Activated CD4-positive, alpha-beta memory T cell treated with anti-CD3 and anti-CD28 coated beads, Interleukin-2, amount 10 ng/mL, durations not matched to agents 7 days and 5 days (primary cell): ENCODE measurements at regions not wholly inside any gene's neighbourhood (a gene's known extent, or its start where the extent isn't known, plus 50 kb on each side); places are given as distances from the start of the nearest gene placed in this dataset.

Source experiments
- CTCF ChIA-PET: fragments of 350-600 bp; sonication (Branson Sonifier 250); formaldehyde crosslinking; loops from one replicate; lab custom pipeline; 2021; ENCODE audit warnings: antibody characterized with exemption, inconsistent platforms; lab: Charles Lee
- POLR2A ChIA-PET: fragments of 350-600 bp; sonication (Branson Sonifier 250); formaldehyde crosslinking; loops from one replicate; lab custom pipeline; 2021; ENCODE audit warnings: antibody characterized with exemption; lab: Charles Lee
- DNase-seq: peaks from one replicate; pipeline ENCODE4 v3.0.0-alpha.2; 2020
- H3K27ac Mint-ChIP-seq: one replicate; pipeline ENCODE4 v1.8.0; 2021; ENCODE audit warnings: mild to moderate bottlenecking, mixed read lengths
- H3K27me3 Mint-ChIP-seq: one replicate; pipeline ENCODE4 v1.8.0; 2021; ENCODE audit warnings: mixed read lengths
- H3K36me3 Mint-ChIP-seq: one replicate; pipeline ENCODE4 v1.8.0; 2021; ENCODE audit warnings: low read depth, mixed read lengths
- H3K4me1 Mint-ChIP-seq: one replicate; pipeline ENCODE4 v1.8.0; 2021; ENCODE audit warnings: mixed read lengths
- H3K4me3 Mint-ChIP-seq: one replicate; pipeline ENCODE4 v1.8.0; 2021; ENCODE audit warnings: mild to moderate bottlenecking, mixed read lengths
- H3K9me3 Mint-ChIP-seq: one replicate; pipeline ENCODE4 v1.8.0; 2021; ENCODE audit warnings: mixed read lengths

GRCh38 chr3:105187344-105187743 is 179.4 kb upstream of the ALCAM start:
- no peak overlapping the region for H3K27ac Mint-ChIP-seq
- DNase-seq, result no peak
- no peaks in the 10 kb centered on the region for H3K36me3 Mint-ChIP-seq
- H3K27me3 Mint-ChIP-seq, result no peaks in the 10 kb centered on the region
- no peaks in the 10 kb centered on the region for H3K4me1 Mint-ChIP-seq
- CTCF ChIA-PET, result no interaction called here
- no peaks in the 10 kb centered on the region for H3K9me3 Mint-ChIP-seq
- POLR2A ChIA-PET, result no interaction called here
- H3K4me3 Mint-ChIP-seq, result no peak overlapping the region

- ChIA-PET POLR2A (no interaction called here), CTCF (no interaction called here)
- Mint-ChIP-seq H3K4me3 (no peak overlapping the region), H3K9me3 (peaks cover 3% of the 10 kb centered on the region), H3K27ac (no peak overlapping the region), H3K36me3 (no peaks in the 10 kb centered on the region), H3K4me1 (no peaks in the 10 kb centered on the region), H3K27me3 (no peaks in the 10 kb centered on the region)
- no peak for DNase-seq
Measured at GRCh38 chr3:105195260-105195659, 171.4 kb upstream of the ALCAM start.

GRCh38 chr3:105197863-105198262 is 168.8 kb upstream of the ALCAM start:
- Mint-ChIP-seq H3K36me3 (no peaks in the 10 kb centered on the region), H3K27me3 (no peaks in the 10 kb centered on the region), H3K27ac (no peak overlapping the region), H3K4me1 (no peaks in the 10 kb centered on the region), H3K9me3 (peaks cover 1% of the 10 kb centered on the region), H3K4me3 (no peak overlapping the region)
- ChIA-PET POLR2A (no interaction called here), CTCF (no interaction called here)
- DNase-seq, result no peak

- no peak overlapping the region for H3K4me3 Mint-ChIP-seq
- no peaks in the 10 kb centered on the region for H3K4me1 Mint-ChIP-seq
- H3K9me3 Mint-ChIP-seq, result no peaks in the 10 kb centered on the region
- no peak overlapping the region for H3K27ac Mint-ChIP-seq
- ChIA-PET CTCF (no interaction called here), POLR2A (no interaction called here)
- no peak for DNase-seq
- H3K27me3 Mint-ChIP-seq, result no peaks in the 10 kb centered on the region
- H3K36me3 Mint-ChIP-seq, result no peaks in the 10 kb centered on the region
Measured at GRCh38 chr3:105199217-105199616, 167.5 kb upstream of the ALCAM start.

GRCh38 chr3:105210141-105210540 is 156.6 kb upstream of the ALCAM start:
- no peak overlapping the region for H3K27ac Mint-ChIP-seq
- H3K36me3 Mint-ChIP-seq, result no peaks in the 10 kb centered on the region

GRCh38 chr3:105214590-105214989 is 152.1 kb upstream of the ALCAM start:
- Mint-ChIP-seq H3K36me3 (no peaks in the 10 kb centered on the region), H3K27me3 (no peaks in the 10 kb centered on the region), H3K4me3 (no peak overlapping the region), H3K9me3 (no peaks in the 10 kb centered on the region), H3K4me1 (no peaks in the 10 kb centered on the region), H3K27ac (no peak overlapping the region)
- POLR2A ChIA-PET, result no interaction called here
- DNase-seq, result no peak
- CTCF ChIA-PET, result no interaction called here

More at GRCh38 chr3:105210141-105210540, 156.6 kb upstream of the ALCAM start:
- Mint-ChIP-seq H3K27me3 (no peaks in the 10 kb centered on the region), H3K4me1 (no peaks in the 10 kb centered on the region), H3K9me3 (no peaks in the 10 kb centered on the region), H3K4me3 (no peak overlapping the region)
- DNase-seq, result no peak
- ChIA-PET POLR2A (no interaction called here), CTCF (no interaction called here)

- DNase-seq, result no peak
- Mint-ChIP-seq H3K9me3 (no peaks in the 10 kb centered on the region), H3K27me3 (no peaks in the 10 kb centered on the region), H3K4me3 (no peak overlapping the region), H3K27ac (no peak overlapping the region), H3K4me1 (no peaks in the 10 kb centered on the region), H3K36me3 (no peaks in the 10 kb centered on the region)
- ChIA-PET CTCF (no interaction called here), POLR2A (no interaction called here)
Measured at GRCh38 chr3:105222568-105223093, 144.1 kb upstream of the ALCAM start.

GRCh38 chr3:105223815-105224214 is 142.9 kb upstream of the ALCAM start:
- DNase-seq, result no peak
- no peaks in the 10 kb centered on the region for H3K27me3 Mint-ChIP-seq
- no peaks in the 10 kb centered on the region for H3K4me1 Mint-ChIP-seq
- POLR2A ChIA-PET, result no interaction called here
- no peaks in the 10 kb centered on the region for H3K36me3 Mint-ChIP-seq
- no peak overlapping the region for H3K27ac Mint-ChIP-seq
- H3K4me3 Mint-ChIP-seq, result no peak overlapping the region
- CTCF ChIA-PET, result no interaction called here
- no peaks in the 10 kb centered on the region for H3K9me3 Mint-ChIP-seq

- ChIA-PET CTCF (no interaction called here), POLR2A (no interaction called here)
- H3K27me3 Mint-ChIP-seq, result no peaks in the 10 kb centered on the region
- no peak for DNase-seq
- H3K4me3 Mint-ChIP-seq, result no peak overlapping the region
- no peaks in the 10 kb centered on the region for H3K9me3 Mint-ChIP-seq
- no peak overlapping the region for H3K27ac Mint-ChIP-seq
- H3K36me3 Mint-ChIP-seq, result no peaks in the 10 kb centered on the region
- no peaks in the 10 kb centered on the region for H3K4me1 Mint-ChIP-seq
Measured at GRCh38 chr3:105228696-105229095, 138.0 kb upstream of the ALCAM start.

GRCh38 chr3:105232553-105232952 is 134.2 kb upstream of the ALCAM start:
- CTCF ChIA-PET, result no interaction called here

GRCh38 chr3:105233010-105233409 is 133.7 kb upstream of the ALCAM start:
- Mint-ChIP-seq H3K27ac (no peak overlapping the region), H3K9me3 (no peaks in the 10 kb centered on the region), H3K4me1 (no peaks in the 10 kb centered on the region), H3K4me3 (no peak overlapping the region), H3K36me3 (no peaks in the 10 kb centered on the region), H3K27me3 (no peaks in the 10 kb centered on the region)
- DNase-seq, result no peak
- CTCF ChIA-PET, result no interaction called here
- POLR2A ChIA-PET, result no interaction called here

More at GRCh38 chr3:105232553-105232952, 134.2 kb upstream of the ALCAM start:
- no peaks in the 10 kb centered on the region for H3K4me1 Mint-ChIP-seq
- no peaks in the 10 kb centered on the region for H3K27me3 Mint-ChIP-seq
- H3K9me3 Mint-ChIP-seq, result no peaks in the 10 kb centered on the region
- DNase-seq, result no peak
- no peak overlapping the region for H3K4me3 Mint-ChIP-seq
- POLR2A ChIA-PET, result no interaction called here
- no peak overlapping the region for H3K27ac Mint-ChIP-seq
- H3K36me3 Mint-ChIP-seq, result no peaks in the 10 kb centered on the region

- no peaks in the 10 kb centered on the region for H3K9me3 Mint-ChIP-seq
- H3K27ac Mint-ChIP-seq, result no peak overlapping the region
- no peak overlapping the region for H3K4me3 Mint-ChIP-seq
- H3K27me3 Mint-ChIP-seq, result no peaks in the 10 kb centered on the region
- ChIA-PET POLR2A (no interaction called here), CTCF (no interaction called here)
- no peaks in the 10 kb centered on the region for H3K36me3 Mint-ChIP-seq
- DNase-seq, result no peak
- no peaks in the 10 kb centered on the region for H3K4me1 Mint-ChIP-seq
Measured at GRCh38 chr3:105235221-105235620, 131.5 kb upstream of the ALCAM start.

- Mint-ChIP-seq H3K27me3 (no peaks in the 10 kb centered on the region), H3K36me3 (no peaks in the 10 kb centered on the region), H3K4me3 (no peak overlapping the region), H3K9me3 (no peaks in the 10 kb centered on the region), H3K27ac (no peak overlapping the region), H3K4me1 (no peaks in the 10 kb centered on the region)
- DNase-seq, result no peak
- ChIA-PET CTCF (no interaction called here), POLR2A (no interaction called here)
Measured at GRCh38 chr3:105235785-105236184, 130.9 kb upstream of the ALCAM start.

GRCh38 chr3:105238367-105238766 is 128.3 kb upstream of the ALCAM start:
- H3K4me3 Mint-ChIP-seq, result no peak overlapping the region
- POLR2A ChIA-PET, result no interaction called here
- CTCF ChIA-PET, result no interaction called here
- no peaks in the 10 kb centered on the region for H3K9me3 Mint-ChIP-seq
- no peaks in the 10 kb centered on the region for H3K36me3 Mint-ChIP-seq
- no peaks in the 10 kb centered on the region for H3K4me1 Mint-ChIP-seq
- H3K27me3 Mint-ChIP-seq, result no peaks in the 10 kb centered on the region
- no peak overlapping the region for H3K27ac Mint-ChIP-seq
- no peak for DNase-seq
